ENCODE measurements at regions not wholly inside any gene's neighbourhood (a gene's known extent, or its start where the extent isn't known, plus 50 kb on each side); places are given as distances from the start of the nearest gene placed in this dataset.
A peak's percentile ranks its signal among the peaks of the same experiment; 100 is the strongest.
"Not testable (repeated sequence)": the region's sequence is repeated elsewhere in the genome, so short reads cannot be mapped to it uniquely, and the experiment has no call there.

DNA sequence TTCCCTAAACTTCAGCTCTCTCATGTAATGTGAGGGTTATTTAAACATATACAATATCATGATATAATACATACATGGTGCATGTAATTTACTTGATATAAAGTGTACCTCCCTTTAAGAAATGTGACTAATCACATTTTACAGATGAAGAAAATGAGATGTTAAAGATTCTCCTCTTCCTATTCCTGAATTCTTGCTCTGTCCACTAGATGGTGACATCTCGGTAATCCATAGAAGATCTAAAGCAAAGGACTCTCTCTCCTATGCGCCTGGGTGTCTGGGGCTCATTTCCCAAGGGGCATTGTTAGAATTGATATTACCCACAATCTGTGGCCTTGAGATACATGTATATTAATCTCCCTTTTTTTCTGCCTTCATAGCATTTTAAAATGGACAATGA is 804.9 kb downstream of the RAB28 start:
- Mint-ChIP-seq H3K4me1 (ENCODE audit: low read depth) (no peaks in the 10 kb centered on the region), H3K9me3 (peaks cover 3 to 5% of the 10 kb centered on the region in 2 donors), H3K36me3 (ENCODE audit: insufficient read depth in 2 of 2) (peaks cover 0 to 3% of the 10 kb centered on the region in 2 donors), H3K27ac (no peak overlapping the region), H3K4me3 (no peak overlapping the region), H3K27me3 (ENCODE audit: low read depth) (no peaks in the 10 kb centered on the region)
- DNase-seq (no peak), ATAC-seq (replicated peaks in 1 of 2) (no peak)

- Mint-ChIP-seq H3K9me3 (peaks cover 5 to 8% of the 10 kb centered on the region in 2 donors), H3K36me3 (ENCODE audit: insufficient read depth in 2 of 2) (peaks cover 0 to 8% of the 10 kb centered on the region in 2 donors), H3K27me3 (ENCODE audit: low read depth) (no peaks in the 10 kb centered on the region), H3K27ac (no peak overlapping the region), H3K4me1 (ENCODE audit: low read depth) (no peaks in the 10 kb centered on the region), H3K4me3 (no peak overlapping the region)
- ATAC-seq (replicated peaks in 1 of 2) (no peak), DNase-seq (no peak)
These were observed 810.0 kb downstream of the RAB28 start for GRCh38 chr4:12674184-12674583.

- peaks cover 5 to 8% of the 10 kb centered on the region in 2 donors for H3K9me3 Mint-ChIP-seq
- no peaks in the 10 kb centered on the region for H3K4me1 Mint-ChIP-seq (ENCODE audit: low read depth)
- no peak overlapping the region for H3K4me3 Mint-ChIP-seq
- no peak overlapping the region for H3K27ac Mint-ChIP-seq
- H3K36me3 Mint-ChIP-seq (ENCODE audit: insufficient read depth in 2 of 2) = peaks cover 0 to 8% of the 10 kb centered on the region in 2 donors
- DNase-seq (no peak), ATAC-seq (replicated peaks in 1 of 2) (no peak)
- no peaks in the 10 kb centered on the region for H3K27me3 Mint-ChIP-seq (ENCODE audit: low read depth)
These were observed 811.8 kb downstream of the RAB28 start for GRCh38 chr4:12672303-12672702.

DNA sequence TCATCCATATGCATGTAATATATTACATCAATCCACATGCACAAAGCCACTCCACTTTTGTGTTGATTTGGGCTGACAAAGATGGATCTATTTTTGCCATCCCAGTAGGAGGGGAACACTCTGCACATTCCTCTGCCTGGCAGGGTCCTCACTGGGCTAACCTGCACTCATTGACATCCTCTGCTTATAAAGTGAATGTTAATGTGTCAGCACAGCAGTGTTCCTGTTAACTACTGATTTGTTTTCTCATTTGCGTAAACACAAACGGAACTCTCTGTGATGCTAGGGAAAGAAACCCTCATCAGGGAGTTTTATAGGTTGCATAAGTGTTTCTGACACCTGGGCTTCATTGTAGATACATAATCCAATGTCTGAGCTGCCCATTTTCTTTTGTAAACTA is 826.0 kb downstream of the RAB28 start:
- H3K4me3 Mint-ChIP-seq = no peak overlapping the region
- no peak for DNase-seq
- no peaks in the 10 kb centered on the region for H3K27me3 Mint-ChIP-seq (ENCODE audit: low read depth)
- no peaks in the 10 kb centered on the region for H3K36me3 Mint-ChIP-seq (ENCODE audit: insufficient read depth in 2 of 2)
- H3K4me1 Mint-ChIP-seq (ENCODE audit: low read depth) = no peaks in the 10 kb centered on the region
- H3K9me3 Mint-ChIP-seq = peaks cover 0 to 4% of the 10 kb centered on the region in 2 donors
- no peak for ATAC-seq (replicated peaks in 1 of 2)
- H3K27ac Mint-ChIP-seq = no peak overlapping the region

GRCh38 chr4:12651876-12652275 is 832.3 kb downstream of the RAB28 start:
- no peak for ATAC-seq (replicated peaks in 1 of 2)
- no peaks in the 10 kb centered on the region for H3K27me3 Mint-ChIP-seq (ENCODE audit: low read depth)
- no peaks in the 10 kb centered on the region for H3K9me3 Mint-ChIP-seq
- H3K27ac Mint-ChIP-seq = no peak overlapping the region
- H3K36me3 Mint-ChIP-seq (ENCODE audit: insufficient read depth in 2 of 2) = no peaks in the 10 kb centered on the region
- no peak for DNase-seq
- H3K4me3 Mint-ChIP-seq = no peak overlapping the region
- no peaks in the 10 kb centered on the region for H3K4me1 Mint-ChIP-seq (ENCODE audit: low read depth)

DNA sequence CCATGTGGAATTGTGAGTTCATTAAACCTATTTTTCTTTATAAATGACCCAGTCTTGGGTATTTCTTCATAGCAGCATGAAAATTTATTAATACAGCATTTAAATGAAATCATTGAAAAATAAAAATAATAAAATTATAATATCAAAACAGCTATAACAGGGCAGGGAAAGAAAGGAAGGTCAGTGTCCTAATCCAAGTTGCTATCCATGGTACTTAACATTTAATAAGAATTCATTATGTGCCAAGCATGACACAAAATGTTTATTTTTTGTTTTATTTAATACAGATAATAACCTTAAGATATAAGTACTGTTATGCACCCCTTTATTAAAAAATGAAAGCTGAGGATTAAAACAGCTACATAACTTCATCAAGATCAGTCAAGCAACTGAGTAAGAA is 838.4 kb downstream of the RAB28 start:
- DNase-seq (no peak), ATAC-seq (replicated peaks in 1 of 2) (no peak)
- H3K27me3 Mint-ChIP-seq (ENCODE audit: low read depth) = no peaks in the 10 kb centered on the region
- H3K4me1 Mint-ChIP-seq (ENCODE audit: low read depth) = no peaks in the 10 kb centered on the region
- H3K27ac Mint-ChIP-seq = no peak overlapping the region
- no peaks in the 10 kb centered on the region for H3K36me3 Mint-ChIP-seq (ENCODE audit: insufficient read depth in 2 of 2)
- no peaks in the 10 kb centered on the region for H3K9me3 Mint-ChIP-seq
- no peak overlapping the region for H3K4me3 Mint-ChIP-seq

GRCh38 chr4:12644261-12644660 is 839.9 kb downstream of the RAB28 start:
- Mint-ChIP-seq H3K4me1 (ENCODE audit: low read depth) (no peaks in the 10 kb centered on the region), H3K27ac (no peak overlapping the region), H3K27me3 (ENCODE audit: low read depth) (no peaks in the 10 kb centered on the region), H3K9me3 (no peaks in the 10 kb centered on the region), H3K36me3 (ENCODE audit: insufficient read depth in 2 of 2) (no peaks in the 10 kb centered on the region), H3K4me3 (no peak overlapping the region)
- DNase-seq (no peak), ATAC-seq (replicated peaks in 1 of 2) (no peak)

- no peak overlapping the region for H3K27ac Mint-ChIP-seq
- peaks cover 12% of the 10 kb centered on the region for H3K27me3 Mint-ChIP-seq (ENCODE audit: low read depth)
- DNase-seq (no peak), ATAC-seq (replicated peaks in 1 of 2) (no peak)
- H3K4me3 Mint-ChIP-seq = no peak overlapping the region
- peaks cover 0 to 5% of the 10 kb centered on the region in 2 donors for H3K9me3 Mint-ChIP-seq
- peaks cover 0 to 2% of the 10 kb centered on the region in 2 donors for H3K36me3 Mint-ChIP-seq (ENCODE audit: insufficient read depth in 2 of 2)
- H3K4me1 Mint-ChIP-seq (ENCODE audit: low read depth) = no peaks in the 10 kb centered on the region
These were observed 847.9 kb downstream of the RAB28 start for GRCh38 chr4:12636191-12636590.

DNA sequence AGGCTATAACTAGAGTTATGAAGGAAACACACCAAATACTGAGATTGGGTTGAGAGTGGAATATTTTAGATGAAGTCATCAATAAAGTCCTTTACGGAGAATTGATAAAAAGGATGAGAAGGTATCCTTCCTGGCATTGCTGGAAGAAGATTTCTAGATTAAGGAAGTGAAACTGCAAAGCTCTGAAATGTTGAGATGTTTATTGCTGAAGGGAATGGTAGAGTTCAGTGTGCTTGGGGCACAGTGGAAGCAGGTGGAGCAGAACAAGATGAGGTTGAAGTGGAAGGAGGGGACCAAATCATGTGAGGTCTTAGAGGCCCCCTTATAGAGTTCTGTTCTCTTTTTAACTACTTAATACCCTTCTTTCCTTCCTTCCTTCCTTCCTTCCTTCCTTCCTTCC is 848.5 kb downstream of the RAB28 start:
- Mint-ChIP-seq H3K36me3 (ENCODE audit: insufficient read depth in 2 of 2) (peaks cover 0 to 2% of the 10 kb centered on the region in 2 donors), H3K27me3 (ENCODE audit: low read depth) (peaks cover 17% of the 10 kb centered on the region), H3K9me3 (peaks cover 0 to 5% of the 10 kb centered on the region in 2 donors), H3K4me3 (no peak overlapping the region), H3K4me1 (ENCODE audit: low read depth) (no peaks in the 10 kb centered on the region), H3K27ac (no peak overlapping the region)
- ATAC-seq (replicated peaks in 1 of 2) = no peak
- DNase-seq = no peak

- Mint-ChIP-seq H3K27ac (no peak overlapping the region), H3K36me3 (ENCODE audit: insufficient read depth in 2 of 2) (peaks cover 0 to 2% of the 10 kb centered on the region in 2 donors), H3K9me3 (peaks cover 0 to 5% of the 10 kb centered on the region in 2 donors), H3K27me3 (ENCODE audit: low read depth) (peaks cover 18% of the 10 kb centered on the region), H3K4me3 (no peak overlapping the region), H3K4me1 (ENCODE audit: low read depth) (no peaks in the 10 kb centered on the region)
- DNase-seq (peak; percentile 69 to 76), ATAC-seq (replicated peaks in 1 of 2) (peak; percentile 54 to 65)
These were observed 851.0 kb downstream of the RAB28 start for GRCh38 chr4:12633053-12633651.

GRCh38 chr4:12615822-12616221 is 868.3 kb downstream of the RAB28 start:
- Mint-ChIP-seq H3K4me1 (ENCODE audit: low read depth) (no peaks in the 10 kb centered on the region), H3K4me3 (no peak overlapping the region), H3K36me3 (ENCODE audit: insufficient read depth in 2 of 2) (no peaks in the 10 kb centered on the region), H3K9me3 (peaks cover 0 to 2% of the 10 kb centered on the region in 2 donors), H3K27me3 (ENCODE audit: low read depth) (no peaks in the 10 kb centered on the region), H3K27ac (no peak overlapping the region)
- DNase-seq = no peak
- ATAC-seq (replicated peaks in 1 of 2) = no peak

DNA sequence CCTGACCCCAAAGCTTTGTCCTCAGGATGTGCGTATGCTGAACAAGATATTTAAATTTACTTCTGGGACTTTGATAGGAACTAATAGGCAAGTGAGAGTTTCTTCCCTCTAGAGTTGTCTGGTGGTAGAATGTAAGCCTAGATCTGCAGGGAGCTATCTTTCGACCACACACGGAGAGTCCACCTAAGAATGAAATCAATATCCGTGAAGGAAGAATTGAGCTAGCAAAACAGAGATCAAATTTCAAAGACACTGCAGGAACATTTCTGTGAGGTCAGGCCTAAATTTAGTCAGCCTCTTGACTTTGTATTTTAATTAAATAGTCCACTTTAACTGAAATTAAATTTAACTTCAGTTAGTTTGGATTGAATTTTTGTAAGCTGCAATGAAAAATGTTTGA is 871.3 kb downstream of the RAB28 start:
- H3K4me3 Mint-ChIP-seq = no peak overlapping the region
- no peak for ATAC-seq (replicated peaks in 1 of 2)
- H3K36me3 Mint-ChIP-seq (ENCODE audit: insufficient read depth in 2 of 2) = no peaks in the 10 kb centered on the region
- H3K27ac Mint-ChIP-seq = no peak overlapping the region
- H3K9me3 Mint-ChIP-seq = peaks cover 0 to 2% of the 10 kb centered on the region in 2 donors
- H3K27me3 Mint-ChIP-seq (ENCODE audit: low read depth) = no peaks in the 10 kb centered on the region
- no peak for DNase-seq
- H3K4me1 Mint-ChIP-seq (ENCODE audit: low read depth) = no peaks in the 10 kb centered on the region

GRCh38 chr4:12609212-12609875 is 874.8 kb downstream of the RAB28 start:
- H3K36me3 Mint-ChIP-seq (ENCODE audit: insufficient read depth in 2 of 2); H3K9me3 Mint-ChIP-seq; ATAC-seq (replicated peaks in 1 of 2); H3K4me1 Mint-ChIP-seq (ENCODE audit: low read depth); DNase-seq; H3K27me3 Mint-ChIP-seq (ENCODE audit: low read depth); H3K4me3 Mint-ChIP-seq; H3K27ac Mint-ChIP-seq: not testable (repeated sequence)

DNA sequence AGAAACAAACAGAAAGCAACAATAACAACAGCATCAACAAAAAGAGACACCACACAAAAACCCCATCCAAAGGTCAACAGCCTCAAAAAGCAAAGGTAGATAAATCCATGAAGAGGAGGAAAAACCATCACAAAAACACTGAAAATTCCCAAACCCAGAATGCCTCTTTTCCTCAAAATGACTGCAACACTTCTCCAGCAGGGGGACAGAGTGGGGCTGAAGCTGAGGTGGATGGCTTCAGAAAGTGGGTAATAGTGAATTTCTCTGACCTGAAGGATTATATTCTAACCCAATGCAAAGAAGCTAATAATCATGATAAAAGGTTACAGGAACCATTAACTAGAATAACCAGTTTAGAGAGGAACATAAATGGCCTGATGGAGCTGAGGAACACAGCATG is 888.2 kb downstream of the RAB28 start:
- no peak overlapping the region for H3K27ac Mint-ChIP-seq
- DNase-seq (no peak), ATAC-seq (replicated peaks in 1 of 2) (no peak)
- no peaks in the 10 kb centered on the region for H3K36me3 Mint-ChIP-seq (ENCODE audit: insufficient read depth in 2 of 2)
- H3K4me1 Mint-ChIP-seq (ENCODE audit: low read depth) = no peaks in the 10 kb centered on the region
- peaks cover 6 to 8% of the 10 kb centered on the region in 2 donors for H3K9me3 Mint-ChIP-seq
- H3K27me3 Mint-ChIP-seq (ENCODE audit: low read depth) = no peaks in the 10 kb centered on the region
- H3K4me3 Mint-ChIP-seq = no peak overlapping the region
